Erythroblast (primary cell): ENCODE measurements at regions not wholly inside any gene's neighbourhood (a gene's known extent, or its start where the extent isn't known, plus 50 kb on each side); places are given as distances from the start of the nearest gene placed in this dataset.

Experiments
- GATA1 ChIP-seq: IDR thresholded peaks from 2 replicates; pipeline ENCODE4 v1.6.1; 2011; ENCODE audit warnings: low read depth, mild to moderate bottlenecking, control low read depth, low read length, moderate library complexity
- POLR2A ChIP-seq: IDR thresholded peaks from 2 replicates; pipeline ENCODE4 v1.6.1; 2011; ENCODE audit warnings: mild to moderate bottlenecking, low read length

- TF ChIP-seq POLR2A (no peak), GATA1 (no peak)
Measured at GRCh38 chr9:101902051-101902450, 163.6 kb upstream of the GRIN3A start.
